ENCODE measurements at regions not wholly inside any gene's neighbourhood (a gene's known extent, or its start where the extent isn't known, plus 50 kb on each side); places are given as distances from the start of the nearest gene placed in this dataset.

DNA sequence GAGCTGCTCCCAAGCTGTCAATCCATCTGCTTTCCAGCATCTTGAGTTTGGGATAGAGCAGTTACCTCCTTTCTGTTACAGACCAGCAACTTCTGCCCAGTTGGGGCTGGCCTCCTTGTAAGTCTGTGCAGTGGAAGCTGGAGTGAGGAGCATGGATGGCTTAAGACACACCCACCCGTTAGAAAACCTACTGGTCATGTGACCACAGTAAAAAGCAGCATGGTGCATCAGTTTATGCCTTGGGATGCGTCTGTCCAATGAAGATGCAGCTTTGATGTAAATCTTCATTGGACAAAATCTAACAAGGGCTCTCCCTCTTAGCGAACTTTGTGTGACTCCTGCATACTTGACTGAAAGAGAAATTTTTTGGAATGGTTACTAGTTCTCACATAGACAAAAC, 453.5 kb downstream of the TYW1 start:
- no peak for DNase-seq (ENCODE audit: low read depth in 2 of 2)
- H3K27ac ChIP-seq (ENCODE audit: insufficient read depth, low read length): no peak overlapping the region
- no peaks in the 10 kb centered on the region for H3K79me2 ChIP-seq (ENCODE audit: control insufficient read depth, insufficient read depth, low read length)
- no peaks in the 10 kb centered on the region for H3K36me3 ChIP-seq (ENCODE audit: control insufficient read depth, insufficient read depth, low read length)
- H4K20me1 ChIP-seq (ENCODE audit: control insufficient read depth, extremely low read depth, insufficient read depth, low read length): no peaks in the 10 kb centered on the region
- H3K9ac ChIP-seq (ENCODE audit: insufficient read depth, low read length): no peak overlapping the region
- TF ChIP-seq, protein P1, sequence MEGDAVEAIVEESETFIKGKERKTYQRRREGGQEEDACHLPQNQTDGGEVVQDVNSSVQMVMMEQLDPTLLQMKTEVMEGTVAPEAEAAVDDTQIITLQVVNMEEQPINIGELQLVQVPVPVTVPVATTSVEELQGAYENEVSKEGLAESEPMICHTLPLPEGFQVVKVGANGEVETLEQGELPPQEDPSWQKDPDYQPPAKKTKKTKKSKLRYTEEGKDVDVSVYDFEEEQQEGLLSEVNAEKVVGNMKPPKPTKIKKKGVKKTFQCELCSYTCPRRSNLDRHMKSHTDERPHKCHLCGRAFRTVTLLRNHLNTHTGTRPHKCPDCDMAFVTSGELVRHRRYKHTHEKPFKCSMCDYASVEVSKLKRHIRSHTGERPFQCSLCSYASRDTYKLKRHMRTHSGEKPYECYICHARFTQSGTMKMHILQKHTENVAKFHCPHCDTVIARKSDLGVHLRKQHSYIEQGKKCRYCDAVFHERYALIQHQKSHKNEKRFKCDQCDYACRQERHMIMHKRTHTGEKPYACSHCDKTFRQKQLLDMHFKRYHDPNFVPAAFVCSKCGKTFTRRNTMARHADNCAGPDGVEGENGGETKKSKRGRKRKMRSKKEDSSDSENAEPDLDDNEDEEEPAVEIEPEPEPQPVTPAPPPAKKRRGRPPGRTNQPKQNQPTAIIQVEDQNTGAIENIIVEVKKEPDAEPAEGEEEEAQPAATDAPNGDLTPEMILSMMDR (conservative IDR thresholded peaks at IDR 0.05 in 1 of 2, IDR thresholded peaks at IDR 0.05 in 1 of 2; ENCODE audit: low read depth in 1 of 2, low read length in 2 of 2): no peak
- TF ChIP-seq EZH2 (IDR thresholded peaks at IDR 0.05; ENCODE audit: low read length, missing control alignments): no peak
- H3K27me3 ChIP-seq (ENCODE audit: control insufficient read depth, insufficient read depth, low read length): no peaks in the 10 kb centered on the region
- H3K4me1 ChIP-seq (ENCODE audit: control insufficient read depth, extremely low read depth, insufficient read depth, low read length): no peaks in the 10 kb centered on the region
- H3K4me2 ChIP-seq (ENCODE audit: extremely low read depth, insufficient read depth, low read length): no peak overlapping the region
- no peak overlapping the region for H3K4me3 ChIP-seq (replicated peaks in 1 of 4; ENCODE audit: control extremely low read depth in 1 of 4, insufficient read depth in 1 of 4, low read depth in 3 of 4, low read length in 4 of 4)
- H3K9me3 ChIP-seq (ENCODE audit: control insufficient read depth, insufficient read depth, low read depth, low read length): no peaks in the 10 kb centered on the region
- no peak overlapping the region for H2AFZ ChIP-seq (ENCODE audit: low read length)

DNA sequence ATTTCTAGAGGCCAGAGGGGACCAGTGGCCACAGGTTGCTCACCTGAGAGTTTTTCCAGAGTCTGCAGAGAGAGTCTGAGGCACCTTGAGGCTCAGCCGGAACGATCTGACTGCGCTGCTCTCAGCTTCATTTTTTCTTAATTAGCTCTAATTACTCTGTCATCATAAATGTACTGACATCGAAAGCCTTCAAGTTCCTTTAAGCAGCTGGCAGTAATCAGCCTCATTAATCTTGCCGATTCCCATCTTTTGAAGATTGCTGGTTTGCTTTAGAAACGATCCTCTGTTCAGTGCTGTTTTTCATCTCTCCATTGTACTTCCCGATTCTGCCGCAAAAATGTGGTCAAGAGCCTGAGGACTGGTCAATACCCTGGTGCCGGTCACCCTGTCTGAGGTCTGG, 454.7 kb downstream of the TYW1 start:
- no peak overlapping the region for H3K27ac ChIP-seq (ENCODE audit: insufficient read depth, low read length)
- H3K36me3 ChIP-seq (ENCODE audit: control insufficient read depth, insufficient read depth, low read length): no peaks in the 10 kb centered on the region
- H3K4me2 ChIP-seq (ENCODE audit: extremely low read depth, insufficient read depth, low read length): no peak overlapping the region
- no peak overlapping the region for H3K4me3 ChIP-seq (replicated peaks in 1 of 4; ENCODE audit: control extremely low read depth in 1 of 4, insufficient read depth in 1 of 4, low read depth in 3 of 4, low read length in 4 of 4)
- TF ChIP-seq, protein P1 (conservative IDR thresholded peaks at IDR 0.05 in 1 of 2, IDR thresholded peaks at IDR 0.05 in 1 of 2; ENCODE audit: low read depth in 1 of 2, low read length in 2 of 2): no peak
- TF ChIP-seq EZH2 (IDR thresholded peaks at IDR 0.05; ENCODE audit: low read length, missing control alignments): no peak
- no peak for DNase-seq (ENCODE audit: low read depth in 2 of 2)
- no peaks in the 10 kb centered on the region for H3K79me2 ChIP-seq (ENCODE audit: control insufficient read depth, insufficient read depth, low read length)
- H3K9ac ChIP-seq (ENCODE audit: insufficient read depth, low read length): no peak overlapping the region
- H3K9me3 ChIP-seq (ENCODE audit: control insufficient read depth, insufficient read depth, low read depth, low read length): no peaks in the 10 kb centered on the region
- no peak overlapping the region for H2AFZ ChIP-seq (ENCODE audit: low read length)
- no peaks in the 10 kb centered on the region for H4K20me1 ChIP-seq (ENCODE audit: control insufficient read depth, extremely low read depth, insufficient read depth, low read length)
- no peaks in the 10 kb centered on the region for H3K4me1 ChIP-seq (ENCODE audit: control insufficient read depth, extremely low read depth, insufficient read depth, low read length)
- no peaks in the 10 kb centered on the region for H3K27me3 ChIP-seq (ENCODE audit: control insufficient read depth, insufficient read depth, low read length)

DNA sequence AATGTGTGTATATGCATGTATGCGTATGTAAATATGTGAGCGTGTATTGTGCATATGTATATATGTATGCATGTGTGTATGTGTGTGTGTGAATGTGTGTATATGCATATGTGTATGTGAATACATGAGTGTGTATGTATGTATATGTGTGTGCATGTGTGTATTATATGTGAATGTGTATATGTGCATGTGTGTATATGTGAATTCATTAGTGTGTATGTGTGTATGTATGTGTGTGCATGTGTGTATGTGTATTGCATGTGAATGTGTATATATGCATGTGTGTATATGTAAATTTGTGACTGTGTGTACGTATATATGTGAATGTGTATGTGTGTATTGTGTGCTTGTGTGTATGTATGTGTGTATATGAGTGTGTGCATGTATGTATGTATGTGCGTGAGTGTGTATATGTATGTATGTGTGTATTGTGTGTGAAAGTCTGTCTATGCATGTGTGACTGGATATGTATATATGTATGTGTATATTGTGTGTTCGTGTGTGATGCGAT, 455.9 kb downstream of the TYW1 start:
- Histone ChIP-seq H3K79me2 (ENCODE audit: control insufficient read depth, insufficient read depth, low read length) (no peaks in the 10 kb centered on the region), H3K4me2 (ENCODE audit: extremely low read depth, insufficient read depth, low read length) (no peak overlapping the region), H3K36me3 (ENCODE audit: control insufficient read depth, insufficient read depth, low read length) (no peaks in the 10 kb centered on the region), H3K9ac (ENCODE audit: insufficient read depth, low read length) (no peak overlapping the region), H3K4me3 (replicated peaks in 1 of 4; ENCODE audit: control extremely low read depth in 1 of 4, insufficient read depth in 1 of 4, low read depth in 3 of 4, low read length in 4 of 4) (no peak overlapping the region), H3K27ac (ENCODE audit: insufficient read depth, low read length) (no peak overlapping the region), H4K20me1 (ENCODE audit: control insufficient read depth, extremely low read depth, insufficient read depth, low read length) (no peaks in the 10 kb centered on the region), H3K9me3 (ENCODE audit: control insufficient read depth, insufficient read depth, low read depth, low read length) (no peaks in the 10 kb centered on the region), H3K4me1 (ENCODE audit: control insufficient read depth, extremely low read depth, insufficient read depth, low read length) (no peaks in the 10 kb centered on the region), H2AFZ (ENCODE audit: low read length) (no peak overlapping the region), H3K27me3 (ENCODE audit: control insufficient read depth, insufficient read depth, low read length) (no peaks in the 10 kb centered on the region)
- TF ChIP-seq EZH2 (IDR thresholded peaks at IDR 0.05; ENCODE audit: low read length, missing control alignments): peak; percentile 30
- TF ChIP-seq, protein P1 (conservative IDR thresholded peaks at IDR 0.05 in 1 of 2, IDR thresholded peaks at IDR 0.05 in 1 of 2; ENCODE audit: low read depth in 1 of 2, low read length in 2 of 2): no peak
- DNase-seq (ENCODE audit: low read depth in 2 of 2): no peak

Measured in fibroblast of lung (primary cell).